H4 (cell line): ENCODE measurements at regions not wholly inside any gene's neighbourhood (a gene's known extent, or its start where the extent isn't known, plus 50 kb on each side); places are given as distances from the start of the nearest gene placed in this dataset.

Source experiments
- DNase-seq: peaks from one replicate; pipeline ENCODE4 v3.0.0-alpha.2; 2015; ENCODE audit warnings: low spot score

DNA sequence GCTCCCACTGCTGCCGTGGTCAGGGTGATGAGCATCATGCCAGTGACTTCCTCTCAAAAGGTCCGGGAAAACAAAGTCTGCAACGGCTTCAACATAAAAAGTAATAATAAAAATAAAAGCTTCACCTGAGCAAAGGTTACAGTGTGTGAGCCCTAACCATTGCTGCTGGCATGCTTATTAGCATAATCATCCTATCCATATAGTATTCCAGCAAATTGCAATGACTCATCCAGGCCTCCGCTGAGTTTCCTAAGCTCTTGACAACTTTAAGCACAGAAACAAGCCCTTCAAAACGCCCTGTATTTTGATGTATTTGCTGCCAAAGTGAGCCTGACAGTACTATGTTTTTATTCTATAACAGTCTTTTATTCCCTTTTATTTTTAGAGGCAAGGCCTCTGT, 100.5 kb downstream of the AASDH start:
- no peak for DNase-seq

DNA sequence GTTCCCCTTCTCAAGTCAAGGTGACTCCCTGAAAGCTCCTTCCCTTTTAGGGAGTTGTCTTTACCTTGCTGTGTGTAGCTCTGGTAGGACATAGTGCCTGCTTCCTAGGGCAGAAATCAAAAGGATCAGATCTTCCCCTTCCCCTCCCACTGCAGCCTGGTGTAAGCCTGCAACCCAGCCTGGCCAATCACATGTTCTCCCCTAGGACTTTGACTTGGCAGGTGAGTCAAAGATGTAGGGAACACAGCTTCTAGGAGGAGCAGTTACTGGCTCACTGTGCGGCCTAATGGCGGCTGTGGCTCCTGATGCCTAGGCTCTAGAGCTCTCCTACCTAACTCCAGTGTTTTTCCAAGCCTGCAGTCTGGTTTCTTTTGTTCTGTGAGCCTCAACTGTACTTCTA, 103.9 kb downstream of the AASDH start:
- no peak for DNase-seq

DNA sequence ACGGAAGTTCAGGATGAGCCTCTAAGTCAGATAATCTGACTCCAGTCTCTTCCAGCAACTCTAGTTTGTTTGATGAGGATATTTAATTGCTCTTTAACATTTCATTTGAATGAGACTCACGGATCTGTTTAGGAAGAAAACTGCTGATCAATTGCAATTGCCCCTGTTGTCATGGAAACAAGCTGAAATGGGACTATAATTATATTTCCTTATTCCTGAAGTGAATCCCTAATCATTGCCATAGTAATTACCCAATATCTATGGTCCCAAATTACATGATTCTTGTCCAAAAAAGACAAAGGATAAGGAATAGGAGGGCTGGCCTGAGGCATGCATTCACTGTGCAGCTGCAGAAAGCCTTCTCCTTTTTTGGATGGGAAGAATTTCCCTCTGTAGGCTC, 105.3 kb downstream of the AASDH start:
- no peak for DNase-seq

DNA sequence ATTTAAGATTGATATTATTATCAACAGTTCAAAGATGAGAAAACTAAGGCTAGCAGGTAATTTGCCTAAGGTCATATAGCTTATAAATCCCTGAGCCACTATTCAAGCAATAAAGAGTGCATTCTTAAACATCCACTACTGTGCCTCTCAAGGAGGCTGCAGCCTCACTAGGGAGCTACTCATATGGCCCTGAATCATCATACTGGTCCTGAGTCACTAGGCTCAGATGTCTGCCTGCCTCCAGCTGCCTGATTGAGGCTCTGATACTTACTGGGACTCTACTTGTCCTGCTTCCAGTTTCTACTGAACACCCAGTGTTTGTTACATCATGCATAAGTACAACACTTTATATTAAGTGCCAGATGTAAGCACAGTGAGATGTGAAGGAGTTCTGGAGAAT, 110.7 kb downstream of the AASDH start:
- no peak for DNase-seq

DNA sequence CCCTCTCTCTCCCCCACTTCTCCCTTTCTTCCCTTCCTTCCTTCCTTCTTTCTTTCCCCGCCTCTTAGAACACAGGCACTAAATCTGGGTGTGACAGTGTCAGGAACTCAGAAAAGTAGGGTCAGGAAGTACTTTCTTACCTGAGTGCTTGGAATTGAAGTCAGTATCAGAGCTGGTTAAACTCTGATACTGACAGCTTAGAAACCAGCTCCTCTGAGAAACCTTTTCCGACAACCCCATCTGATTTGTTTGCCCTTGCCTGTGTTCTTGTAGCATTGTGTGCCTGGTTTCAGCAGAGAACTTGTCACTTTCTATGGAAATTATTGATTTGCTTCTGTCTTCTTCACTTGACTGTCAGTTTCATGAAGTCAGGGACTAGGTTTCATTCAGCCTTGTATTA, 113.9 kb downstream of the AASDH start:
- no peak for DNase-seq

DNA sequence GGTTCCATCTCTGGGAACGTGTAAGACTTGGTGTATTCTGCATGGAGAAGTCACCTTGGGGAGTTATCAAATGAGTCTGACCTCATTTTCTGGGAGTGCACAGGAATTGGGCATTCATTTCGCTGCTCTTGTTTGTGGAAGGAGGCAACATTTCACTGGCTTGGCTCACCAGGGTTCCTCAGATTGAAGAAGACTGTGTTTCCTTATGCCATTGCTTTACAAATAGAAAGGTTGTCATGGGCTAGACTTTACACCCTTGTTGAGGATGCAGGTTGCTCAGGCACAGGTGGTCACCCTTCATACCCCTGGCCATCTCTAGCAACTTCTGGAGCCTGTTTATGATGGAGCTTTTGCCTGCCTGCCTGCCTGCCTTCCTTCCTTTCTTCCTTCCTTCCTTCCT, 114.4 kb downstream of the AASDH start:
- no peak for DNase-seq

DNA sequence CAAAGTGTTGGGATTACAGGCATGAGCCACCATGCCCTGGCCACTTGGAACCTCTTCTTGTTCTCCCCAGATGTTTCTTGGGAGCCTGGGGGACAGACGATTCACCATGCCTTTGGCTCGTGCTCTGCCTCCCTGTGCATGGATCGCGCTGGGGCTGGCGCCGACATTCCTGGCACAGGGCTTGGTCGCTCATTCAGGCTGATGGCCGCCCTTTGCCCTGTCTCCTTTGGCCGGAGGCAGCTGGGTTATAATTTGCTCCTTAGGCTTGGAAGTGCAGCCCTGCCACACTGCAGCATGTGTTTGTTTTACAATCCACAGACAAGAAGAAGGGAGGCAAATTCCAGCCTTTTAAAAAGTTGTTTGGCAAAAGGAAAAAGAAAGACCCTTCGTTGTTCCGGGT, 115.3 kb downstream of the AASDH start:
- no peak for DNase-seq

DNA sequence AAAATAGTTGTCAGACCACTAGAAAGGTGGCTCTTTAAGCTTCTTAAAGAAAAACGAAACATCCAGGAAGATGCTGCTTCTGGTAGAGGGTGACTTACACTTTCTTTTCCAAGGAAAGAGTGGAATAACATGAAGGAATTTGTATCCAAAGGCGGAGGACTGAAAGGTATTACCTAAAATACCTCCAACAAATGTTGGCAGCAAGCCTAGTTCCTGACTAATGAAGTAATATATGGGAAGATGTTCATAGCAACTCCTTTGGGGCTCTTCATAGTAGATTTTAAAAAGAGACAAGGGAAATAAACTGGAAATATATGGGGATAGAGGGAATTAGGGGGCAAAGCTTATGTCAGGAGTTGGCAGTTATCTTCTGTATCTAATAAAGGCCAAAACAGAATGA, 116.2 kb downstream of the AASDH start:
- DNase-seq, result no peak

DNA sequence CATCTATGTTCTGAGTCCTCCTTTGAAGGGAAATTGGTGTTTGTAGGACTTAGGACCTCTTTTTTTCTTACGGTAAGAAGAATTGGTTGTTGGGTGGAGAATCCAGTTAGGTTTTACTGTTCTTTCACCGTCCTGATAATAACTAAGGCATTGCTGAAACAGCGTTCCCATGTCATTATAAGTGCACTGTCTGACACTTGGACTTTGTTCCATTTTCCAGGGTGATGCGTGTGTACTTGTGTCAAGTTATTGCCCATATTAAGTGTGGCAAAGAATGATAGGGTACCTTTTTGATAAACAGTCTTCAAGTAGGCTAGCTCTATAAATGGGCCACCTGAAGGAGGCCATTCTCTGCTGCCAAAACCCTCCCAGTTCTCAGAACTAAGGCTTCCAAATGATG, 119.7 kb downstream of the AASDH start:
- no peak for DNase-seq

DNA sequence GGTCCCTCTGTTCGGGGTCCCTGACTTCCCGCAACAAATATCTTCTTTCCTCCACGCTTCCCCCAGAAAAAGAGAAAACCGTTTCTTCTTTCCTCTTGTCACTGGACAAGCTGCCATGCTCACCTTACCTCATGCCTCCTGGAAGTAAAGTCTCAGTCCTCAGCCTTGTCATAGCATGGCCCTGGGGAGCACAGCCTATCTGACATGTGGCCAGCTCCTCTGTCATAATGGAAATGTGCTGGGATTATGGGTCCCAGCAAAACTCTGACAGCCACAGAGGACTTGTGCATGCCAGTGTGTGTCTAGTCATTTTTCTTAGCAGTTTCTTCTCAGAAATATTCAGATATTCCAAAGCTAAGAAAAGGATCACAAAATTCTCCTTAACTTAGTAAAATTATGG, 122.4 kb downstream of the AASDH start:
- DNase-seq, result no peak

DNA sequence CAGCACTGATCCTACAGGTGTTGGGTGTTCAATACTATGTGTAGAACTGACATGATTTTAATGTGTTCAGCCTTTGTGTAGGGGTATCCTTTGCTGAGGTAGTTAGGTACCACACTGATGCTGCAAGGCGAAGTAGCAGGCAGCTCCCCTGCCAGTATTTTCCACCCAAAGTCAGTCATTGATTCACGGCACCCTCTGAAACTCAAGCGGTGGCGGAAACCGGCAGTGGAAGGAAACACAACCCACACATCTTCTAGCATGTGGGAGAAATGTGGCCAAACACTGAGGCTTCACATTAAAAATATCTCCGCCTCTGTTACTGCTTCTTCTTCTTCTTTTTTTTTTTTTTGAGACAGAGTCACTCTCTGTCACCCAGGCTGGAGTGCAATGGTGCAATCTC, 126.3 kb downstream of the AASDH start:
- DNase-seq, result no peak

DNA sequence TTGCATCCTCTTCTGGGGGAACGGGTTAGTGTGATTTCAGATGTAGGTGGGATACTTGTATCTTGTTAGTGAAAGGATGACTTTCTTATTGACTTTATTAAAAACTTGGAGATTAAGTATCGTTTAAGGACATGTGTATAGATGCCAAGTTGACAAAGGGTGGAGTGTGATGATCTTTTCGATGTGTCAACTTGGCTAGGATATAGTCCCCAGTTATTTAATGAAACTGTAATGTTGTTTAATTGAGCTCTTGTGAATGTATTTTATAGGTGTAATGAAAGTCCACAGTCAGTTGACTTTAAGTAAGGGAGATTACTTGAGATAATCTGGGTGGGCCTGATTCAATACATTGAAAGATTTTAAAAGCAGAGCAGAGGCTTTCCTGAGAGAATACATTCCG, 127.0 kb downstream of the AASDH start:
- no peak for DNase-seq

DNA sequence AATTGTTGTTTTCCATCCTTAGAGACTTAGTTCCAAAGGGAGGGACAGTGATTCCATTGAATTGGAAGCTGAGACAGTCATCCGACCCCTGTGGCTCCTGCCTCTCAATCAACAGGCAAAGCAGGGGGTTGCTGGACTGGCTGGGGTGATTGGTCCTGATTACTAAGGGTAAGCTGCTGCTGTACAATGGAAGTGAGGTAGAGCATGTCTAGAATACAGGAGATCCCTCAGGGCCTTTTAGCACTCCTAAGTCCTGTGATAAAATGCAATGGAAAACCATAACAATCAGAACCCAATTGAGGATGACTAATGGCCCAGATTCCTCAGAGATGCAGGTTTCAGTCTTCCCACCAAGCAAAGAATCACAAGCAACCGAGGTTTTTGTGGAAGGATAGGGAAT, 127.6 kb downstream of the AASDH start:
- DNase-seq, result no peak

DNA sequence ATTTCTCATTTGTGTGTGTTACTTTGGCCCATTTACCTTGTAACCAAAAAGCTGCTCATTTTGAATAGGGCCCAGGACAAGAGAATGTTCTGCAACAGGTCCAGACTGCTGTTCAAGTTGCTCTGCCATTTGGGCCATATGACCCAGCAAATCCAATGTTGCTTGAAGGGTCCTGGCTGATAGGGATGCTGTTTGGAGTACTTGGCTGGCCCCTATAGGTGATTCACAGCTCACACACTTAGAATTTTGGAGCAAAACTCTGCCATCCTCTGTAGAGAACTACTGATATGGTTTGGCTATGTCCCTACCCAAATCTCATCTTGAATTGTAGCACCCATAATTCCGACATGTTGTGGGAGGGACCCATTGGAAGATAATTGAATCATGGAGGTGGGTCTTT, 131.5 kb downstream of the AASDH start:
- no peak for DNase-seq

DNA sequence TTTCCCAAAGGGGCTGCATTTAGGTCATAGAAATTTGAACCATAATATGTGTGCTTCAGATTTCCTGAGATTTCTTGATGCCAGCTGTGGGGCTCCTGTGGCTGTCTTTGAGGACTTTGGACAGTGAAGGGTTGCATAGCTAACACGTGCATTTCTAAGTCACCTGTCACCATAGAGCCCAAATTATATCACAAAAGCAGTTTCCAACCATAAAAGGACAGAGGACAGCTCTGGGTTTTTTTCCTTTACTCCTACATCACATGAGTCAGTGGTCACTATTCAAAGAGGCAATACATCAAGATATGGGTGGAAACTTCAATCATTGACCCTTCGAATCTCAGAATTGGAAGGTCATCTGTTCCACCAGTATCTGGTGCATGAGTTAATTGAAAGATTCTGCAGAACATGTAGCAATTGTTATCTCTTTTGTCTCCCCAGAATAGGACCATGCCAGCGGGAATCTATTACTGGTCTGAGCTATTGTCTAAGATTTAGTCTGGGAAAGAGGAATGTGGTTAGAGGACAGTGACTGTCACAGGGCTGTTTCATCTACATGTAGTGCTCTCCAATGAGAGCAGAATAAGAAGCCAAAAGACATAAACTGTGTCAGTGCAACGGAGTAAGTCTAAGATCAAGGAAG, 133.5 kb downstream of the AASDH start:
- no peak for DNase-seq

DNA sequence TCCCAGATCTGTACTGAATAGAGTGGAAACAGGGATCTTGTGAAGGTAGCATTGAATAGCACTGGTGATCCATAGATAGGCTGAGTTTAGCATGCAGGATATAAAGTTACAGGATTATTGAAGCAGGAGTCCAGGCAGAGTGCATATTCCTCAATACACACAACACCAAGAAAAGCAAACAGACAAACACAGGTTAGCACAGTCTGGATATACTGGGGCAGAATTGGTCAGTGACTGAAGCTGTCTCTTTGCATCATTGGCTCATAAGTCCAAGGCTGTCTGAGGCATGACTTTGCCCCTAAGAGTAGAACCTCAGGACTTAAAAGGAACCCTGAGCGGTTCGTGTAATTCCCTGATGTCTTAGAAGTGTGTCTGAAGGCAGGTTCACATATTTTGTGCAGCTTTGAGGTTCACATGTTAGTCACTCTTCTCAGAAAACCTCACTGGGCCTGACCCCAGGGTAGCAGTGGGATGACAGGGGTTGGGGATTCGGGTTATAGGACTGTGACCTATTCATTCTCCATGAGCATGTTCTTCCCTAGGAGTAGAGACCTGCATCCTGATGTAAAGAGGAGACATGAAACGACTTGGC, 134.6 kb downstream of the AASDH start:
- no peak for DNase-seq

DNA sequence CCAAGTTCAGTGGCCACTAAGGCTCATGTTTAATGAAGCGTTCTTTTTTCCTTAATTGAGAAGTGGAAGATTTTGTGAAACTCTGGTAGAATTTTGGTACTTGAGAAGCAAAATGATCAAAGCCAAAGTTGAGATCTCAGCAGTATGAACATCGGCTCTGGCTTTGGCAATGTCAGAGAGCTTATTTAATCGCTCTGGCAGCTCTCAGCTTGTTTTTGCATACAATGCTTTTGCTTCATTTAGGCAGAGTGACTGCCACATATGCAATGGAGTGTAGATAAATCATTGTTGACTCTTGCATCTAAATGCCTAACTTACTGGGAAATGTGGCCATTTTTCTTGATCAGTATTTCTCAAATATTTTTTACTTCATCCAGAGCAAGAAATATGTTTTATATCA, 135.7 kb downstream of the AASDH start:
- no peak for DNase-seq

DNA sequence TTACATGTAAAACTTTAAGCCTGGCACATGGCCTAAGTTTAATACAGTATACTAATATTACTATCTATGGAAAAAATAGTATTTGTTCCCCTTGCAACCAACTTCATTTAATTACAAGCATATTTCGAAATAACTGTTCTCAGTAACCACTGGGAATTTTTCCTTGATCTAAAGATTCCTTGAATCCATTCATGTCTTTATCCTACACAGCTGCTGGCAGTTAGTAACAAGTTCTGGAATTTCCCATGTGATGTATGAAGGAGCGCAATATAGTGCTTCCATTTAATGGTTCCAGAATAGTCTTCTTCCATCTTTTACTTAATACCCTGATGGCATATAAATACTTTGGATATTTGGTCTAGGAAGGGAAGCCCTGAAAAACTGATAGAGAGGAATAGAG, 136.5 kb downstream of the AASDH start:
- DNase-seq, result no peak

DNA sequence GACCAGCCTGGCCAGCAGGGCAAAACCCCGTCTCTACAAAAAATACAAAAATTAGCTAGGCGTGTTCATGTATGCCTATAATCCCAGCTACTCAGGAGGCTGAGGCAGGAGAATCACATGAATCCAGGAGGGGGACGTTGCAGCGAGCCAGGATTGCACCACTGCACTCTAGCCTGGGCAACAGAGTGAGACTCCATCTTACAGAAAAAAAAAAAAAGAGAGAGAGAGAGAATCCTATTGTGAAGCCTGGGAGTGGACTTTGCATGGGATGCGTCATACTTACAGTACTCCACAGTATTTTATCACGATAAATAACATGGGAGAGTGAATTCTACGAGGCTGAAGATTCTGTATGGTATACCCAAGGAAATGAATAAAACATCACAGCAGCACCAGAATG, 139.6 kb downstream of the AASDH start:
- DNase-seq, result no peak

DNA sequence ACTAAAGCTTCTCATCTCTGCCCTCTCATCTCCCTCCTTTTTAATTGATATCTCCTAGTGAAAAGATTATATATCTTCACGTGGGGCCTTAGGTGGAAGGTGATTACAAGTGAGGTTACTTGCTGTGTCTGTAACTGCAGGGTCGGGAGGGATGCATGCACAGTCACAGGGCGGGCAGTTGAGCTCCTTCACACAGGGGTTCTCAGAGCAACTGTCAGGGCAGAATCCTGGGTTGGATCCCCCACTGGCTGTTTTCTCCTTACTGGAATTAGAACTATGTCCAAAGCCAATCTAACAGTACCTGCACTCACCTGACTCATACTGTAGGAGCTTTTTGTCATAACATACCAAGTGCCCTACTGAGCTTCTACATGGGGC, 141.1 kb downstream of the AASDH start:
- no peak for DNase-seq

DNA sequence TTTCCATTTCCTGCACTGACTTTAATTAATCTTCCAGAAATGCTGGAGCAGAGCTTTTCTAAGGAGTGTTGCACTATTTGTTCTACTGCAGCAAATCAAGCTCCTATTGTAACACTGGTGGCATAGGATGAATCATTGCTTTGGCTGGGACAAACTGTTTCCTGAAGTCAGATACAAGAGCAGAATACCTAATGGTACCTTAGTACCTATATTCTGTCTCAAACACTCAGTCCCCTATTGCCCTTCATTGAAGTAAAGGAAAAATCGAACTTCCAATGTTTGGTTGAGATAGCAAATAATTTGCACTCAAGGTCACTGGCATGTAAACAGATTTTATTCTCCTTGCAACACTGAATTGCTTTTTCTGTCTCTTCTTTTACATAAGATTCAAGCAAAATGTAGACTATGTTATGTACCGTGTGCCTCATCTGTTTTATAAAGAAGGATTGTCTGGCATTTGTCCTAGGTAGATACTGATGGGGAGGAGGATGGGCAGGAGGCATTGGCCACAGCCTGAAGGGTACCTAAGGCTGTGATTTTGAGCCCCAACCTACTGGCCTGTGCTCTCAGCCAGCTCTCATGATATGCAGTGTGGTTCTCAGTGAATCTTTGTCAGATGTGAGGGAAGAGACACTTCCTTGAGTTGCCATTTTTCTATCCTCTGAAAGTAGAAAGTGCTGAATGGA, 141.6 kb downstream of the AASDH start:
- no peak for DNase-seq

DNA sequence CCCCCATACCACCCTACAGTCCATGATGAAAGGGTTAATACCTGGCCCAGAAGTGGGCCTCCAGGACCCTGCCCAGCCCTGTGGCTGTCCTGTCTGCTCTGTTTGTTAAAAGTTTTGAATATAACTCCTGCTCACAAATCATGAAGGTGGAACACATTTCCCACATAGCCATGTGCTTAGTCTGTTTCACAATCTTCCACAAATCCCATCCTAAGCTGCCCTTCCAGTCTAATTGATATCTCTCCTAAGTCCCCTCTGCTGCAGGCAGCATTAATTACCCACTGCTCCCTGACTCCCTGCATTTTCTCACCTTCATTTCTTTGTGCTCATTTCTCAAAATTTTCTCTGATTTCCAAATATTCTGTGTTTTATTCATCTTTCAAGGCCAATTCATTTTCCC, 142.6 kb downstream of the AASDH start:
- DNase-seq, result no peak

DNA sequence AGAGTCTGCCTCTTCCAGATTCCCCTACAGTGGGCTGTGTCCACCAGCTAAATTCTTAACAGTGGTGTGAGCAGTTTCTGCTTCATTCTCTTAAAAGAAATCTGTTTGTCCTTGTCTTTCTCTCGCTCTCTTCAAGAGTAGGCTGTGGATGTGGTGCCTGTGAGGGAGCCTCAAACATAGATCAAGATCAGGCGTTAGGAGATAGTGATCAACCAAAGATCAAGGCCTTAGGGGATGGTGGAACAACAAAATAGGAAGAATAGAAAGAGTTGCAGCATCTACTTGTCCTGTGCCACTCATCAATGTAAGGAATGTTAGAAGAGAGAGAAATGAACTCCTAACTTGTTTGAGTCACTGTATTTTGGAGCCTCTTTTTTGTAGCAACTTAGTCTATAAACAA, 144.2 kb downstream of the AASDH start:
- no peak for DNase-seq

DNA sequence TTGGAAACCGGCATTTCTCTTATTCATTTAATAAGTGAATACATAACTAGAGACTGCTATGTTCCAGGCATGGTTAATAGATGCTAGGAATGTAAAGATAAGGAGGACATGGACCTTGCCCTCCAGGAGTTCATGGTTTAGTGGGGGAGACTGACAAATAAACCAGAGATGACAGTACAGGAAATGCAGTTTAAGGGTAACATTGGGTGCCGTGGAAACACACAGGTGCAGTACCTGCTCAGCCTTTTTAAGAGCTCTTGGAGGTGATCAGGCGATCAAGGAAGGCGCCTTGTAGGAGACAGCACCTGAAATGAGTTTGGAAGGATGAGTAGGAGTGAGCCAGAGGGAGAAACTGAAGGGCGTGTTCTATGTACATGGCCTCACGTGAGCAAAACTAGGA, 145.8 kb downstream of the AASDH start:
- DNase-seq, result no peak
